GM20000 (cell line): ENCODE measurements at regions not wholly inside any gene's neighbourhood (a gene's known extent, or its start where the extent isn't known, plus 50 kb on each side); places are given as distances from the start of the nearest gene placed in this dataset.
A peak's percentile ranks its signal among the peaks of the same experiment; 100 is the strongest.

Experiments
- DNase-seq: peaks from one replicate; pipeline ENCODE4 v3.0.0; 2012; ENCODE audit warnings: low spot score
- CTCF ChIP-seq: IDR thresholded peaks from 2 replicates; pipeline ENCODE4 v1.5.1; 2012; ENCODE audit warnings: mild to moderate bottlenecking, control low read depth; ENCODE audit errors: extremely low read depth, missing control alignments

DNA sequence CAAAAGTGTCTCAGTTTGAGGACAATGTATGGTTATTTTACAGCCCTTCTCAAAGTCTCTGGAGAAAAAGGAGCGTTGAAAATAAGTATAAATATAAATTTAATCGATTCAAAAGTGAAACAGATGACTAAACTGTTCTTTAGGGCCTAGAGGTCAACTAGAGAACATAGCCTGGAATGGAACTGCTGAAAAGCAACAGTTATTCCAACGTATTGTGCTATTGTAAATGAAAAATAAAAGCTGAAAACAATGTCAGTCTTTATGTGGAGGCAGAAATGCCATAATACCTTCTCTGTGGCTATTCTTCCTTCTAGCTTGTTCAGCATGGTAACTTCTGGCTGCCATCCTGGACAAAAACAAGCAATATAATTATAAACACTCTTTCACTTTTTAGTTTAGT lies 362.5 kb downstream of the ARL4A start:
- no peak for DNase-seq
- TF ChIP-seq CTCF: no peak

GRCh38 chr7:13050703-13051102 lies 363.3 kb downstream of the ARL4A start:
- no peak for DNase-seq
- no peak for TF ChIP-seq CTCF

DNA sequence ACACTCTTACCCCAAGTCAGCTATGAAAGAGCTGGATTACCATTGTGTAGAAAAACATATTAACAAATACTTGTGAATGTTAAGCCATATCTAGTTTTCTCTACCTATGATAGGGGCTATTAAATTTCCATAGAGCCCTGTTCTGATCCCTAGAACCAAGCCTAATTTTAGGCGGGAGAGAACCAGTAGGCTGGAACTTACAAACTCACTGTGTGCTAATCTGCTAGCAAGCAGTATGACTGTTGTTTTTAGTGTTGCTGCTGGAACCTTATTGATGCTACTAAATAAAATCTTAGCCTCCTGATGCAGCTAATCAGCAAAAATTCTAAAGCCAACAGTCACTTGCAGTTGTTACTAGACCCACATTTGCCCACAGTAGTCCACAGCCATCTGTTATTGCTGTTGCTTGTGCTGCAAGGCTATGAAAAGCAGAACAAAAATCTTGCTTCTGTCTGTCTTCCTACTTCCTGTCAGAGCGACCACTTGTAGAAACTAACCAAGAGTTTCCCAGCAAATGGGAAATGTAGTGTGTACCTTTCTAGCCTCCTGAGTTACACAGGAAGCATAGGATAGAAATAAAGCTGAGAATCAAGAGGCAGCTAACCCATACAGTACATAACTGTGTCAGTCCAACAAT lies 368.4 kb downstream of the ARL4A start:
- no peak for DNase-seq
- TF ChIP-seq CTCF: no peak

DNA sequence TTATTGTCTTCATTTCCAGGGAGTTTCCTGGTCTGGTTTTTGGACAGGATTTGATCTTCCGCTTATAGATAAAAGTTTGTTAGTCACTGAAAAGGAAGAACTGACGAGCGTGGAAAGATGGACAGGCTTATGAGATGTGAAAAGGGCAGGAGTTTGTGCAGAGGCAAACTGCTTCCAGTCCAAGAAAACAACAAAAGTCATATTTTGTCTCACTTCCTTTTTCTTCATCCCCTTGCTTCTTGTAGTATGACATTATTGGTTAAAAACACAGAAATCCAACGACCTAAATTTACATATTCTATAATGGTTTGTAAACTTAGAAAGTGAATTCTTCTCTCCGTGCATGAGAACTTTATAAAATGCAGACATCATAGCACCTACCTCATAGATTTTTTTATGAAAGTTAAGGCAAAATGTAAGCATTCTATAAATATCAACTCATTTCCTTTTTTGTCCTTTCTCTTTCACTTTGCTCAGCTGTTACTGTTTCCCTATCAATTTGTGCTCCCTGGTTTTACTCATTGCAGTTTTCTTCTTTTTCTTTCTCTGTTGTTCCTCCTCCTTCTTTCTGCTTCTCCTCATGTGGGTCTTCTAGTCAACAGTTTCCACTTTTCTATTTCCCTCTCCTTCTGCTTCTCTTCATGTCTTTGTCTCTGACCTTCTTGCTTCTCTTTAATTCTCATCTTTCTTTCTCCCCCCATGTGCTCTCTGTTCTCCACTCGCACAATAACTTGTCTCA lies 370.2 kb downstream of the ARL4A start:
- DNase-seq: peak; percentile 20

GRCh38 chr7:13060173-13060572 lies 372.7 kb downstream of the ARL4A start:
- TF ChIP-seq CTCF: no peak
- no peak for DNase-seq

More for the DNA sequence above, 370.2 kb downstream of the ARL4A start:
- no peak for TF ChIP-seq CTCF

DNA sequence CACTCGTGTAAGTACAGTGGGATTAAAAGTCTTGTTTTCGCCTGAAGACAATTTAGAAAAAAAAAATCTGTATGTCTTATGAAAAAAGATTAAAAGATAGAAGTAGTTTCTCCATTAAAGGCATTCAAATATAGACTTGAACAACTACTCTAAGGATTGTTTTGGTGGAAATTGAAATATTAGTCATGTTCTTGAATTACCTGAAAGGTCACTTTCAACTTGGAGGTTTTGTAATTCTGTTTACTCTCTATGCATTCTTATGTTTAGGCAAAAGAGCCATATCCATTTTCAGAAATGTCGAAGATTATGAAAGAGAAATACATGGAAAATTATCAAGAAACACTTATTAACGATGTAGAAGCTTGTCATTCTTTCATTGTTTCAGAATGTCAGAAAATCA lies 373.7 kb downstream of the ARL4A start:
- no peak for DNase-seq
- no peak for TF ChIP-seq CTCF

GRCh38 chr7:13062631-13063030 lies 375.2 kb downstream of the ARL4A start:
- TF ChIP-seq CTCF: no peak

More at GRCh38 chr7:13062631-13063030, 375.2 kb downstream of the ARL4A start:
- DNase-seq: no peak
